A549 (cell line): ENCODE measurements at regions not wholly inside any gene's neighbourhood (a gene's known extent, or its start where the extent isn't known, plus 50 kb on each side); places are given as distances from the start of the nearest gene placed in this dataset.
"Not testable (repeated sequence)": the region's sequence is repeated elsewhere in the genome, so short reads cannot be mapped to it uniquely, and the experiment has no call there.

Experiments
- ATAC-seq, 2 experiments: fragments of 200-7000 bp in 1 of 2; fragments of >200 bp in 1 of 2; cut with Nextera tagmentation in 1 of 2; cut with Tn5 transposase in 1 of 2; 3 replicates each; pipeline versions ENCODE4 v1.8.0 to v1.9.1; 2018 to 2020; ENCODE audit warnings: mild to moderate bottlenecking in 1 of 2, moderate library complexity in 1 of 2
- CTCF ChIA-PET: fragments of 300-600 bp; sonication (Branson Sonifier 250); formaldehyde crosslinking; extraction: SDS; loops from one replicate; lab custom pipeline; 2021; ENCODE audit warnings: antibody characterized with exemption, inconsistent platforms; lab: Yijun Ruan, JAX
- POLR2A ChIA-PET: fragments of 350-600 bp; formaldehyde crosslinking; extraction: SDS; loops from one replicate; lab custom pipeline; 2021; ENCODE audit warnings: antibody characterized with exemption, inconsistent platforms; lab: Yijun Ruan, JAX
- DNase-seq, 2 experiments: peaks; one replicate each; pipeline versions ENCODE4 v3.0.0 to v3.0.0-alpha.2; 2011 to 2016; ENCODE audit warnings: low read depth in 1 of 2, low spot score in 1 of 2
- FAIRE-seq: peaks from 2 replicates; lab custom pipeline; 2011; peaks lifted over from hg19 to GRCh38; lab: Jason Lieb, UNC
- H3K27ac ChIP-seq, 2 experiments: fragments of >200 bp; sonication (Bioruptor Twin); formaldehyde crosslinking; 3 replicates each; pipeline ENCODE4 v1.5.1; 2016 to 2017
- H3K4me1 ChIP-seq: fragments of >200 bp; sonication (Bioruptor Twin); formaldehyde crosslinking; 3 replicates; pipeline ENCODE4 v1.6.1; 2016
- H3K4me2 ChIP-seq: fragments of >200 bp; sonication (Bioruptor Twin); formaldehyde crosslinking; 3 replicates; pipeline ENCODE4 v1.6.1; 2016
- H3K4me3 ChIP-seq: fragments of >200 bp; sonication (Bioruptor Twin); formaldehyde crosslinking; 3 replicates; pipeline ENCODE4 v1.5.1; 2016
- H3K9me3 ChIP-seq: fragments of >200 bp; sonication (Bioruptor Twin); formaldehyde crosslinking; 3 replicates; pipeline ENCODE4 v1.6.1; 2016
- CBX2 ChIP-seq: fragments of 200-600 bp; sonication (generic); IDR thresholded peaks from 2 replicates; pipeline ENCODE4 v1.6.1; 2016; ENCODE audit warnings: low read depth, mild to moderate bottlenecking, borderline replicate concordance
- CHD2 ChIP-seq: fragments of 150-350 bp; IDR thresholded peaks from 2 replicates; pipeline ENCODE4 v1.6.1; 2014; ENCODE audit warnings: low read length; ENCODE audit not compliant: partially characterized antibody
- CTCF ChIP-seq: fragments of >200 bp; sonication (Bioruptor Twin); formaldehyde crosslinking; IDR thresholded peaks from 3 replicates; pipeline ENCODE4 v1.5.1; 2016
- EHF ChIP-seq: fragments of 250-450 bp; sonication (Bioruptor Pico); IDR thresholded peaks from 2 replicates; pipeline ENCODE4 v1.5.0; 2020; ENCODE audit warnings: mild to moderate bottlenecking
- EHMT2 ChIP-seq: fragments of 200-600 bp; sonication (generic); IDR thresholded peaks from 2 replicates; pipeline ENCODE4 v1.6.1; 2016; ENCODE audit warnings: antibody characterized with exemption, low read depth, mild to moderate bottlenecking, moderate library complexity
- FOXS1 ChIP-seq: fragments of 250-450 bp; sonication (Bioruptor Pico); IDR thresholded peaks from 2 replicates; pipeline ENCODE4 v1.5.0; 2020; ENCODE audit warnings: mild to moderate bottlenecking, moderate library complexity
- HDAC2 ChIP-seq: fragments of 200-600 bp; sonication (generic); IDR thresholded peaks from 2 replicates; pipeline ENCODE4 v1.6.1; 2016
- HES2 ChIP-seq: fragments of >200 bp; sonication (Bioruptor Twin); formaldehyde crosslinking; IDR thresholded peaks from 2 replicates; pipeline ENCODE4 v1.6.1; 2016
- HEYL ChIP-seq: fragments of 250-450 bp; sonication (Bioruptor Pico); IDR thresholded peaks from 2 replicates; pipeline ENCODE4 v1.8.0; 2021; ENCODE audit warnings: mild to moderate bottlenecking, moderate library complexity
- HMGXB4 ChIP-seq: fragments of 250-450 bp; sonication (Bioruptor Pico); IDR thresholded peaks from 2 replicates; pipeline ENCODE4 v1.5.0; 2021; ENCODE audit warnings: mild to moderate bottlenecking, moderate library complexity, borderline replicate concordance
- HOXA7 ChIP-seq: fragments of 250-450 bp; sonication (Bioruptor Pico); IDR thresholded peaks from 2 replicates; pipeline ENCODE4 v1.5.0; 2020; ENCODE audit warnings: mild to moderate bottlenecking, moderate library complexity
- HOXB13 ChIP-seq: fragments of 250-450 bp; sonication (Bioruptor Pico); IDR thresholded peaks from 2 replicates; pipeline ENCODE4 v1.5.0; 2020; ENCODE audit warnings: low read depth, mild to moderate bottlenecking, moderate library complexity
- HOXB5 ChIP-seq: fragments of 250-450 bp; sonication (Bioruptor Pico); IDR thresholded peaks from 2 replicates; pipeline ENCODE4 v1.5.0; 2020; ENCODE audit warnings: mild to moderate bottlenecking, moderate library complexity
- MAX ChIP-seq: IDR thresholded peaks from 2 replicates; pipeline ENCODE4 v1.6.1; 2012
- NFE2L2 ChIP-seq: fragments of 150-350 bp; conservative IDR thresholded peaks from 2 replicates; pipeline ENCODE4 v1.6.1; 2014; ENCODE audit warnings: low read length
- NPAS2 ChIP-seq: fragments of 250-450 bp; sonication (Bioruptor Pico); IDR thresholded peaks from 2 replicates; pipeline ENCODE4 v1.8.0; 2022; ENCODE audit warnings: mild to moderate bottlenecking, moderate library complexity, borderline replicate concordance
- NR3C1 ChIP-seq: fragments of >200 bp; sonication (Bioruptor Twin); formaldehyde crosslinking; IDR thresholded peaks from 3 replicates; pipeline ENCODE4 v1.6.1; 2017
- PHF8 ChIP-seq: fragments of 200-600 bp; sonication (generic); IDR thresholded peaks from 2 replicates; pipeline ENCODE4 v1.6.1; 2016; ENCODE audit warnings: low read depth, mild to moderate bottlenecking, antibody characterized with exemption, moderate library complexity, borderline replicate concordance
- RARB ChIP-seq: fragments of 250-450 bp; sonication (Bioruptor Pico); IDR thresholded peaks from 2 replicates; pipeline ENCODE4 v1.8.0; 2021; ENCODE audit warnings: mild to moderate bottlenecking, moderate library complexity
- RCOR1 ChIP-seq: fragments of 150-350 bp; IDR thresholded peaks from 2 replicates; pipeline ENCODE4 v1.6.1; 2014; ENCODE audit warnings: antibody characterized with exemption, low read length, low read depth
- REST ChIP-seq: fragments of 200-600 bp; sonication (generic); IDR thresholded peaks from 2 replicates; pipeline ENCODE4 v1.6.1; 2016; ENCODE audit warnings: antibody characterized with exemption, mild to moderate bottlenecking, moderate library complexity
- RNF2 ChIP-seq: fragments of 200-600 bp; sonication (generic); IDR thresholded peaks from 2 replicates; pipeline ENCODE4 v1.6.1; 2016; ENCODE audit warnings: low read depth, mild to moderate bottlenecking, antibody characterized with exemption, moderate library complexity, borderline replicate concordance
- WGBS: methylation state at CpG from one replicate; pipeline ENCODE4 v1.1.6; 2017; ENCODE audit errors: missing lambda C conversion rate; 5-methylcytosine and 5-hydroxymethylcytosine counted together

GRCh38 chr13:66237411-66238062 is 992.6 kb downstream of the PCDH9 start:
- DNase-seq (peak in 1 of 2 experiments; percentile 1), FAIRE-seq (no peak), ATAC-seq (no peak)
- Histone ChIP-seq H3K4me3 (no peak overlapping the region), H3K4me2 (no peak overlapping the region), H3K9me3 (peaks cover 5% of the 10 kb centered on the region; the same call in 1 of the 3 replicates), H3K27ac (no peak overlapping the region), H3K4me1 (no peaks in the 10 kb centered on the region)
- ChIA-PET CTCF (no interaction called here), POLR2A (no interaction called here)
- TF ChIP-seq RNF2 = no peak
- no peak for TF ChIP-seq CHD2
- TF ChIP-seq HOXB13 (CRISPR knock-in tag) = no peak
- no peak for TF ChIP-seq PHF8
- no peak for TF ChIP-seq CBX2
- no peak for TF ChIP-seq EHMT2
- no peak for TF ChIP-seq MAX
- no peak for TF ChIP-seq HOXA7 (CRISPR knock-in tag)
- TF ChIP-seq FOXS1 (CRISPR knock-in tag) = no peak
- TF ChIP-seq NPAS2 (CRISPR knock-in tag) = no peak
- TF ChIP-seq NR3C1 = no peak
- TF ChIP-seq HES2 = no peak
- 67% methylated on average over 4 of the region's 4 CpGs for WGBS

- FAIRE-seq (no peak), ATAC-seq (no peak), DNase-seq (no peak)
- CTCF ChIA-PET = no interaction called here
- Histone ChIP-seq H3K9me3 (peaks cover 5% of the 10 kb centered on the region; the same call in 1 of the 3 replicates), H3K4me1 (no peaks in the 10 kb centered on the region), H3K27ac (no peak overlapping the region), H3K4me2 (no peak overlapping the region), H3K4me3 (no peak overlapping the region)
- 22% methylated on average over 1 of the region's 1 CpG for WGBS
- no peak for TF ChIP-seq NPAS2 (CRISPR knock-in tag)
- TF ChIP-seq, all 56 proteins: peak for 0
- POLR2A ChIA-PET = no interaction called here
These were observed 996.0 kb downstream of the PCDH9 start for GRCh38 chr13:66234159-66234558.

GRCh38 chr13:66231958-66232357 is 998.2 kb downstream of the PCDH9 start:
- H3K9me3 ChIP-seq, POLR2A ChIA-PET, H3K4me2 ChIP-seq, H3K4me1 ChIP-seq, DNase-seq, ATAC-seq, CTCF ChIA-PET, H3K27ac ChIP-seq, FAIRE-seq, H3K4me3 ChIP-seq: not testable (repeated sequence)
- WGBS = 94% methylated on average over 6 of the region's 6 CpGs

- Histone ChIP-seq H3K27ac (no peak overlapping the region), H3K4me2 (no peak overlapping the region), H3K9me3 (no peaks in the 10 kb centered on the region), H3K4me1 (no peaks in the 10 kb centered on the region), H3K4me3 (no peak overlapping the region)
- FAIRE-seq (no peak), DNase-seq (no peak), ATAC-seq (no peak)
- 72% methylated on average over 2 of the region's 2 CpGs for WGBS
- POLR2A ChIA-PET = no interaction called here
- CTCF ChIA-PET = no interaction called here
- no peak for TF ChIP-seq HDAC2
- no peak for TF ChIP-seq RCOR1
- no peak for TF ChIP-seq NPAS2 (CRISPR knock-in tag)
- no peak for TF ChIP-seq HMGXB4 (CRISPR knock-in tag)
- no peak for TF ChIP-seq CTCF
- no peak for TF ChIP-seq NFE2L2
- no peak for TF ChIP-seq REST
- TF ChIP-seq RARB (CRISPR knock-in tag) = no peak
- no peak for TF ChIP-seq EHF (CRISPR knock-in tag)
- no peak for TF ChIP-seq HOXB5
- TF ChIP-seq PHF8 = no peak
- no peak for TF ChIP-seq HEYL (CRISPR knock-in tag)
These were observed 1005.1 kb downstream of the PCDH9 start for GRCh38 chr13:66225072-66225471.
